Activated effector memory CD4-positive, alpha-beta T cell treated with anti-CD3 and anti-CD28 coated beads, Interleukin-2, amount 50 U/mL, for 16 hours (primary cell): ENCODE measurements at regions not wholly inside any gene's neighbourhood (a gene's known extent, or its start where the extent isn't known, plus 50 kb on each side); places are given as distances from the start of the nearest gene placed in this dataset.
"Not testable (repeated sequence)": the region's sequence is repeated elsewhere in the genome, so short reads cannot be mapped to it uniquely, and the experiment has no call there.

Experiments used
- DNase-seq: peaks from one replicate; pipeline ENCODE4 v3.0.0-alpha.2; 2020

DNA sequence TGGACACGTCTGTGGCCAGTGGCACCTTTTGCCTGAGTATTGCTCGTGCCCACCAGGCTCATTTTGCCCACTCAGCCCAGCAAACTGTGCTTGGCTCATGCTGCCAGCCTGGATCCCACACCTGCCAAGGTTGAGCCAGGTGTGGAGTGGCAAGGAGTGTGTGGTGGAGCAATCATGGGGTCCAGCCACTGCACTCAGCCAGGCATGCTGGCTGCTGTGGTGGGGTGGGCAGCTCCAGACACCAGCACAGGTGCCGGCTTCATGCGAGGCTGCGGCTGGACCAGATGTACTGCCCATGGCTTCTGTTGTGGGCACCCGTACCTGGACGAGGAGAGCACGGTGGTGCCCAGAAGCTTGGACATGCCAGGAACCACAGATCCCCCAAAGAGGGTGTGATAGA, 364.1 kb downstream of the TMEM38B start:
- no peak for DNase-seq

- DNase-seq: no peak
Measured at GRCh38 chr9:106059886-106060285, 365.5 kb downstream of the TMEM38B start.

GRCh38 chr9:106060885-106061284, 366.5 kb downstream of the TMEM38B start:
- no peak for DNase-seq

GRCh38 chr9:106062250-106062649, 367.9 kb downstream of the TMEM38B start:
- DNase-seq: no peak

DNA sequence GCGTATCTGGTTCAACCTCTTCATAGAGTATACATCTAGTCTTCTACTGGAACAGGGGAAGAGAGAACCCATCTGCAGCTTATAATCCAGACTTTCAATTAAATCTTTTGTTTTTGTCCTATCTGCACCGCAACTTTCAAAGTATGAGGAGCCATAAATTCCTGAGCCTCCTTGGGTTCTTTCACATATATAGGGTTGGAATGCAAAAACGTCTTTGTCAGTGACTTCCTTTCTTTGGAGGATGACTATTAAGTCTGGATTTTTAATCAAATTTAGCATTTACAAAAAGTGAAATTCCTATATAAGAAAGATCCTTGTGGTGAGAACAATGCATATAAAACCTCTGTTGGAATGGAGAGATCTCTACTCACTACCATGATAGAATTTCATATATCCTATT, 370.8 kb downstream of the TMEM38B start:
- no peak for DNase-seq

DNA sequence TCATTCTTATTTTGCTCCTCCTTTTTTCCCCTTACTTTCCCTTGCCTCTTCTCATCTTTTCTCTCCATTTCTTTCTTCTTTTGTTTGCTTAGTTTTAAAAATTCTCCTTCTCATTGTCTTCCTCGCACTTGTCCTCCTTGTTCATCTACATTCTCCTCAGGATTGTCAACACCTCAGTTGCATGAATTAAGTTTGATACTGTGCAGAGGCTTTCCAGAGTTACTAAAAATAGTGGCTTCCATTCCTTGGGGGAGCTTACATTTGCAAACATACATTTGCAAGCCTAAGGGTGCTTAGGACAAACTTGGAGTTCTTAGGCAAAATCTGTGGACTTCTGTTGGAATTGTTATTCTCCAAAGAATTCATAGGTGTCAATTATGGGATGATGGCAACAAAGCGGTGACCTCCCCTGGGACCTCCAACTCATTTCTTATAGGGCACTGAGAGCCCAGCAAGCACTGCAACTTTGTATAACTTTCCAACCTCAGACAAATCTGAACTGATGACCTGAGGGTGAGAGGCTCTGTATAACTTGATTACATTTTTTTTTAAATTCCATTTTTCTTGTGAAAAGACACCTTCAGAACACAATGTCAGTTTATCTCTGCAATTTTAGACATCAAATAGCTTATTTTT, 371.4 kb downstream of the TMEM38B start:
- no peak for DNase-seq

DNA sequence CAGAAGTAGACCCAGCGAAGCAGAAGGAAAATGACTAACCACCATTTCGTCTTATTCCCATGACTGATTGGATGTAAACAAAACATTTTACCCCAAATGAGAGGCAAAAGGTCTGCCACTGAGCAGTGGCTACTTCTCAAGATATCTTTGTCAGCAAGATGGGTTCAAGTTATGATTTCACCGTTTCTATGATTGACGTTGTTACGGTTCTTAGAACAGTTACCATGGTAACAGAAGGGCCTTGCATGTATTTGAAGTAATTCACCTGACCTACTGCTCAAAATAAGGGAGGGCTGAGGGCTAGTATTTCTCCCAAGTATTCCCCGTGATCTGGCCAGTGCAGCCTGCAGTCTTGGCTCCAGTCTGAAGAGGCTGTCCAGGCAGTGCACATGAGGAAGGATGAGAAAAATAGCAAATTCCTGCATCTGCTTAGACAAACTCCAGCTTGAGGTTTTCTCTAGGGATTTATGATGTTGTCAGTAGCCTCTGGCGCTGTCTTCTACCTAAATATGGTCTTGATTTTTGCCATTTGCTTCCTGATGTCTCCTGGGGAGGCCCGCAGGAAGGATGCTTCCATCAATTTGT, 372.7 kb downstream of the TMEM38B start:
- no peak for DNase-seq

- DNase-seq: no peak
Measured at GRCh38 chr9:106069241-106069640, 374.9 kb downstream of the TMEM38B start.

- DNase-seq: no peak
Measured at GRCh38 chr9:106072421-106072820, 378.1 kb downstream of the TMEM38B start.

DNA sequence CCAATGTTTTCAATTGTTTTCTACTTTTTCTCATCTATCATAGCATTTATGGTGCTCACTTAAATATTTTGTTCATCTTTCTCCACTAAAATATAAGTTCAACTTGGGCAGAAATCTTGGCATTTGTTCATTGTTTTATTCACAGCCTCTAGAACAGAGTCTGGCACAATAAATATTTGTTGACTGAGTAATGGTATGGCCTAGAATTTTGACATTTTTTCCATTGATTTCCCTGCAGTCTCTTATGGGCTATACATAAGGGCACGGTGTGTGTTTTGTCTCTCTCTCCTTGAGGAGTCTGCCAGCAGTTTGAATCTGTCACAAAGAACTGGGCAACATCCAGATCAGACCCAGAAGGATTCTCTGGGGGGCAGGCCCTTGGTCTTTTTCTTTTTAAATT, 379.7 kb downstream of the TMEM38B start:
- no peak for DNase-seq

- DNase-seq: no peak
Measured at GRCh38 chr9:106075236-106075959, 381.1 kb downstream of the TMEM38B start.

DNA sequence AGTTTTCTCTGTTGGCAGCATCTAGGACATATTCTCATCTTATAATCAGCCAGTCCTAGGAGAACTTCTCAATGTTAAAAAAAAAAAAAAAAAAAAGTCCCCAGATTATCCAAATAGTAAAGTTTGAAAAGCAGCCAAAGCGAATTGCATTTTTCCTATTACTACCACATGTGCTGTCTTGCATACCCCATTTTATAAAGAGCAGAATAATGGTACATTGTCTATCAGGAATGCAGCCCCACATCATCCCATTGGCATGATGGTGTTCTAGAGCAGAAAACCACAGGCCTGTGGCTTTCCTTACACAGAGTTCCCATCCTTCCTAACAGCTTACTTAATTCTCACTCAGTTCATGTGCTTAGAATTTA, 381.6 kb downstream of the TMEM38B start:
- DNase-seq: no peak

DNA sequence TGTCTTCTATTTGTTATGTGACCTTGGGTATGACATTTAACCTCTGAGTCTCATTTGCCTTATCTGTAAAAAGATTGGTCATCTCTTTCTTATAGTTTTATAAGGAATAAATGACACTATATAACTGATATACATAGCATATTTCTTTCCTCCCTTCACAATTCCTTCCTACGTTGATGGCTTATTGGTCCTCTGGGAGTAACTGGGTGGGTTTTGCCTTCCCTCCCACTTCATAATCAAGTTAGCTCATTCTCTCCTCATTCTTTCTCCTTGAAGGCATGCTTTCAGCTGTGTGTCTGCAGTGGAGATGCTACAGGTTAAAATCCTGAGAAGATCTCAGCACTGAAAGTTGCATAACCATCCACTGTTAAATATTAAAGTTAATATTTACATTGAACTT, 382.4 kb downstream of the TMEM38B start:
- DNase-seq: no peak

- DNase-seq: no peak
Measured at GRCh38 chr9:106077731-106078130, 383.4 kb downstream of the TMEM38B start.

DNA sequence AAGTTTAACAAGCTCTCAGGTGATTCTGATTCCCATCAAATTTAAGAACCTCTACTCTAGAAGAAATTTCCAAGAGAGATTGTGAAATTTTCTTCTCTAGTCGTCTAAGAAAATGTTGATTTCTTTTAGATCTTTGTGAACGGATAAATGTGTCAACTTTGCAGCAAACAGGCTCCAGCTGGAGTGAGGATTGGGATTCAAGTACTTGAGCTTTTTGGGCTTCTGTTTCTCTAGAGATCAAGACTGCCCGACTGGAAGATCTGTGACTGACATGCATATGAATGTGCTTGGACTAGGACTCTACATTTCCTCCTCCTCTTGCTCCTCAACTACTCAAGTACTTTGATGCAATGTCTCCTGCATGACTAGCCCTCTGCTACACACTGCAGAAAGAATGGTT, 388.3 kb downstream of the TMEM38B start:
- no peak for DNase-seq

GRCh38 chr9:106084702-106085101, 390.4 kb downstream of the TMEM38B start:
- DNase-seq: no peak

DNA sequence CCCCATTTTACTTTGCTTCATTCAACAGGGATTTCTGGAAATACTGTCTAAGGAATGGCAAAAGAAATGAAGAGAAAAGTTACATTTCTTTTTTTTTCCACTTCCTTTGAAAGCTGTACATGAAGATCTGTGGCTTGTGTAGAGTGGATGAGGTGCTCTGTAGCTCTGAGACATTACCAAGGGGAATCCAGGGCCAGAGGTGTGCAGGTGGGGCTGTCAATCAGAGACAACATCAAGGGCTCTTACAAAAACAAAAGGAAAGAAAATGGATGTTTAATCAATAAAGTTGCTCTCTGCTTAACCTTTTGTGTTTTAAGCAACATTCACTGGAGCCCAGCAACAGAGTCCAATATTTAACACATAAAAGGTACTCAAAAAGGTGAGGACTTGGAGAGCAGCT, 391.1 kb downstream of the TMEM38B start:
- DNase-seq: no peak

DNA sequence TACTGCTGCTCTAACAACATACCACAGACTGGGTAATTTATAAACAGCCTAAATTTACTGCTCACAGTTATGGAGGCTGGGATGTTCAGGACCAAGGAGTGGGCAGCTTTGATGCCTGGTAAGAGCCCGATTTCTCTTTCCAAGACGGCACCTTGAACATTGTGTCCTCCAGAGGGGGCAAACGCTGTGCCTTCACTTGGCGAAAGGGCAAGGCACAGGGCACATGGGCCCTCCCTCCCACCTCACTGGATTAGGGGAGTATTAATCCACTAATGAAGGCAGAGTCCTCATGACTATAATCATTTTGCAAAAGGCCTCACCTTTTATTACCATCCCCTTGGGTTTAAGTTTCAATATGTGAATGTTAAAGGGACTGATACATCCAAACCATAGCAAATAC, 397.7 kb downstream of the TMEM38B start:
- DNase-seq: no peak

- no peak for DNase-seq
Measured at GRCh38 chr9:106102821-106103220, 408.5 kb downstream of the TMEM38B start.

- no peak for DNase-seq
Measured at GRCh38 chr9:106104887-106105286, 410.5 kb downstream of the TMEM38B start.

DNA sequence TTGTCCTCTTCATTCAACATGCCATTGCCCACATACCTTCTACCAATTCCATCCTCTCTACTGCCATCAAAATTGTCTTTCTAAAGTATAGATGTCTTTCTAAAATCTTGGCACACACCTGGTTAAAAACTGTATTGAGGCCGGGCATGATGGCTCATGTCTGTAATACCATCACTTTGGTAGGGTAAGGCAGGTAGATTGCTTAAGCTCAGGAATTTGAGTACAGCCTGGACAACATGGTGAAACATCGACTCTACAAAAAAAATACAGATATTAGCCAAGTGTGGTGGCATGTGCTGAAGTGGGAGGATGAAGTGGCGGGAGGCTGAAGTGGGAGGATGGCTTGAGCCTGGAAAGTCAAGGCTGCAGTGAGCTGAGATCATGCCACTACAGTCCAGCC, 412.1 kb downstream of the TMEM38B start:
- DNase-seq: no peak

GRCh38 chr9:106107716-106108115, 413.4 kb downstream of the TMEM38B start:
- no peak for DNase-seq

DNA sequence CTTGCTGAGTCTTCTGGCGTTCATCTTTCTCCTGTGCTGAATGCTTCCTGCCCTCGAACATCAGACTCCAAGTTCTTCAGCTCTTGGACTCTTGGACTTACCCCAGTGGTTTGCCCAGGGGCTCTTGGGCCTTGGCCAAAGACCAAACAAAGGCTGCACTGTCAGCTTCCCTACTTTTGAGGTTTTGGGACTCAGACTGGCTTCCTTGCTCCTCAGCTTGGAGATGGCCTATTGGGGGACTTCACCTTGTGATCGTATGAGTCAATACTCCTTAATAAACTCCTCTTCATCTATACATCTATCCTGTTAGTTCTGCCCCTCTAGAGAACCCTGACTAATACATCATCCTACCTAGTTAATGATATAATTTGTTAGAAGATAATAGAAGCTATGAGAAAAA, 415.4 kb downstream of the TMEM38B start:
- DNase-seq: not testable (repeated sequence)

- DNase-seq: no peak
Measured at GRCh38 chr9:106110483-106110882, 416.1 kb downstream of the TMEM38B start.
